D341Med (cell line): ENCODE measurements at regions not wholly inside any gene's neighbourhood (a gene's known extent, or its start where the extent isn't known, plus 50 kb on each side); places are given as distances from the start of the nearest gene placed in this dataset.

Source experiments
- DNase-seq: peaks from one replicate; pipeline ENCODE4 v3.0.0; 2012; ENCODE audit warnings: low spot score

GRCh38 chr2:203813684-203814083 lies 53.9 kb upstream of the CTLA4 start:
- no peak for DNase-seq

- DNase-seq, result peak; percentile 67
Measured at GRCh38 chr2:203814661-203815540, 52.7 kb upstream of the CTLA4 start.

GRCh38 chr2:203815541-203815898 lies 52.1 kb upstream of the CTLA4 start:
- no peak for DNase-seq

- no peak for DNase-seq
Measured at GRCh38 chr2:203817147-203817546, 50.4 kb upstream of the CTLA4 start.
